Effector CD8-positive, alpha-beta T cell (primary cell): ENCODE measurements at regions not wholly inside any gene's neighbourhood (a gene's known extent, or its start where the extent isn't known, plus 50 kb on each side); places are given as distances from the start of the nearest gene placed in this dataset.

Source experiments
- DNase-seq: peaks from one replicate; lab custom pipeline; 2025; lab: John Stamatoyannopoulos, UW

GRCh38 chr10:78739444-78740053 is 329.2 kb upstream of the ZMIZ1 start:
- DNase-seq, result no peak

- no peak for DNase-seq
These were observed 327.5 kb upstream of the ZMIZ1 start for GRCh38 chr10:78740976-78741915.

GRCh38 chr10:78742406-78742729 is 326.4 kb upstream of the ZMIZ1 start:
- DNase-seq, result no peak

- no peak for DNase-seq
These were observed 325.8 kb upstream of the ZMIZ1 start for GRCh38 chr10:78742730-78743615.

- no peak for DNase-seq
These were observed 324.7 kb upstream of the ZMIZ1 start for GRCh38 chr10:78744056-78744455.

- no peak for DNase-seq
These were observed 324.2 kb upstream of the ZMIZ1 start for GRCh38 chr10:78744491-78745090.

GRCh38 chr10:78745441-78745840 is 323.3 kb upstream of the ZMIZ1 start:
- no peak for DNase-seq

GRCh38 chr10:78746155-78746763 is 322.5 kb upstream of the ZMIZ1 start:
- no peak for DNase-seq

GRCh38 chr10:78747401-78748234 is 321.1 kb upstream of the ZMIZ1 start:
- DNase-seq, result no peak

- no peak for DNase-seq
These were observed 320.6 kb upstream of the ZMIZ1 start for GRCh38 chr10:78748235-78748533.

GRCh38 chr10:78749200-78749599 is 319.6 kb upstream of the ZMIZ1 start:
- no peak for DNase-seq

GRCh38 chr10:78749898-78750297 is 318.9 kb upstream of the ZMIZ1 start:
- DNase-seq, result no peak

GRCh38 chr10:78750418-78750817 is 318.3 kb upstream of the ZMIZ1 start:
- DNase-seq, result no peak

- DNase-seq, result no peak
These were observed 317.1 kb upstream of the ZMIZ1 start for GRCh38 chr10:78751716-78752115.

GRCh38 chr10:78752221-78752620 is 316.5 kb upstream of the ZMIZ1 start:
- no peak for DNase-seq

- no peak for DNase-seq
These were observed 316.1 kb upstream of the ZMIZ1 start for GRCh38 chr10:78752708-78753107.

GRCh38 chr10:78754269-78755062 is 314.3 kb upstream of the ZMIZ1 start:
- DNase-seq, result no peak

GRCh38 chr10:78755063-78755701 is 313.6 kb upstream of the ZMIZ1 start:
- no peak for DNase-seq

GRCh38 chr10:78755877-78756455 is 312.8 kb upstream of the ZMIZ1 start:
- no peak for DNase-seq
